GM18511 (cell line): ENCODE measurements at regions not wholly inside any gene's neighbourhood (a gene's known extent, or its start where the extent isn't known, plus 50 kb on each side); places are given as distances from the start of the nearest gene placed in this dataset.

Experiments
- ATAC-seq: cut with Tn5 transposase; IDR thresholded peaks from one replicate; pipeline ENCODE4 v1.9.1; 2021; ENCODE audit warnings: mild to moderate bottlenecking, moderate library complexity; ENCODE audit not compliant: unreplicated experiment

DNA sequence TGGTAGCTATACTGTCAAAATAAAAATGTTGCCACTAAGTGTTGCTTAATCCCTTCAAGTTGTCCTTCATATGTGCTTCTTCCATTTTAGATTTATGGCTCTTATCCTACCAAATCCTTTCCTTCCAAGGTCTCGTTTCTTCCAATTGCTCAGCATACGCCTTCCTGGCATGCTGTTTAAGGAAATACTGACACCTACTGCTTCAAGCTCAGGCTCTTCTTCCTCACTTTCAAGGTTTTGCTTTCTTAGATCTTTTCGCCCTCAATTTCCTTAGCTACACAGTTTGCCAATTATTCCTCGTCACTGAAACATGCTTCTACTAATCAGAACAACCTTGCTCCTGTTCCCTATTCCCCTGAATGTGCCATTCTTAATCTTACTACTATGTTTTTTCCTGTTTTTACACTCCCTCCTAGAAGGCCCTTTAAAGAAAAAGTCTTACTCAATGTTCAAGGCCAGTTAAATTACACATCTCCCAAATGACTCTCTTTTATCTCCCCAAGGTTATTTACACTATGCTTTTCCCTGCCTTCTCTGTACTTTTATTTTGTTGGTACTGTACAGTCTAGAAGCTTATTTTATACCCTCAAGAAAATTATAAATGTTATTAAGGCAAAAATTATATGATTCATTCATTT is 343.1 kb downstream of the MZT1 start:
- ATAC-seq: no peak

DNA sequence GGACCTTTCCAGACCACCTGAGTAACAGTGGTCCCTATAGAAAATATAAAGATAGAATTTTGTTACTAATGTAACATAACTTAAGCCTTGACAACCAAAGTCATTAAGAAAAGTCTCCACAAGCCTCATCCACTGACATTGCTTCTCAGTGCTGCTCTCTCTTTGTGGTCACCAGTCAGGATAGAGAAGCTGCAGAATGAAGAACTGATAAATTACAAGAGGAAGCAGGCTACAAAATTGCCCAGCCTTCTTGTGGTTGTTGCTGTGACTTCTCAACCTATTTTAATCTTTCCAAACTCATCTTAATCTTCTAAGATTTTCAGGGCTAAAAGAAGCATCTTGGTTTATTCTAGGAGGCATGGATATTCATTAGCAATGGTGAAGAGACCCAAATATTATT is 343.8 kb downstream of the MZT1 start:
- no peak for ATAC-seq

DNA sequence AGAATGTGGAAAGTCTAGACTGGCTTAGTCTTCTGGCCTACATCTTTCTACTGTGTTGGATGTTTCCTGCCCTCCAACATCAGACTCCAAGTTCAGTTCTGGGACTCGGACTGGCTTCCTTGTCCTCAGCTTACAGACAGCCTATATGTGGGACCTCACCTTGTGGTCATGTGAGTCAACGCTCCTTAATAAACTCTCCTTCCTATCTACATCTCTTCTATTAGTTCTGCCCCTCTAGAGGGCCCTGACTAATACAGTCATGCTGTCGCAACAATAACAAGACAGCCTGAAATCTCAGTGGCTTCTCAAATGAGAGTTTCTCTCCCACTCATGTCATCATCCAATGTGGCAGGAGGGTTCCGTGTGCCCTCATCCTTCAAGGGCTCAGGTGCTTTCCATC is 347.8 kb downstream of the MZT1 start:
- no peak for ATAC-seq

DNA sequence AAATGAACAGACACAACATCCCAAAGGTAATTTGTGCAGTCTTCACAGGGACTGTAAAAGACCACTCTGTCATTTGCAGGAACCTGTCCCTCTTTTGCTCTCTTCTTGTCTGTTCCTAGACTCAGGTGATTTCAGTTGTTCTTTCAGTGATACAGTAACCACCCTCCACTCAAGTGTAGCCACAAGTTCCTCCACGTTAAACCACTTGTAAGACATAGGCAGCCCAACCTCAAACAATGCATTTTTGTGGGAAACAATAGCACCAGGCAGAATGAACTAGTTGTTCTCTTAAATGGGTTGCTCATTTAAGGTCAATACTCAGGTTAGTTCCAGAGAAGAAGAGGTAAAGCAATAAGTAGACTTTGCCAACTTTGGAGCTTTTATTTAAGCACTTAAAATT is 359.4 kb downstream of the MZT1 start:
- no peak for ATAC-seq

DNA sequence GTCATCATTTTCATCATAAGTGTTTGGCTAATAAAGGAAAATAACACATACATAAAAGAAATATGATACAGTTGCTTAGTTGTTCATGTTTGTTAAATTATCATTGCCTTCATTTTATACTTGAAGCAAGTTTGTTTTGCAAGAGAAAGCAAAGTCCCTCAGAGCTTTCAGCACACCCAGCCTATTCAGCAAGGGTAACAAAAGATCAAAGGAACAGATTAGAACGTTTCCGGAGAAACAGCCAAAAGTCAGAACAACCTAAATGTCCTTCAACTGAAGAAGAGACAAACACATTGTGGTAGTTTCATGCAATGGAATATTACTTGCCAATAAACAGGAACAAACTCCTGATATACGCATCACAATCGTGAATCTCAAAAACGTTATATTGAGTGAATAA is 380.7 kb downstream of the MZT1 start:
- no peak for ATAC-seq

DNA sequence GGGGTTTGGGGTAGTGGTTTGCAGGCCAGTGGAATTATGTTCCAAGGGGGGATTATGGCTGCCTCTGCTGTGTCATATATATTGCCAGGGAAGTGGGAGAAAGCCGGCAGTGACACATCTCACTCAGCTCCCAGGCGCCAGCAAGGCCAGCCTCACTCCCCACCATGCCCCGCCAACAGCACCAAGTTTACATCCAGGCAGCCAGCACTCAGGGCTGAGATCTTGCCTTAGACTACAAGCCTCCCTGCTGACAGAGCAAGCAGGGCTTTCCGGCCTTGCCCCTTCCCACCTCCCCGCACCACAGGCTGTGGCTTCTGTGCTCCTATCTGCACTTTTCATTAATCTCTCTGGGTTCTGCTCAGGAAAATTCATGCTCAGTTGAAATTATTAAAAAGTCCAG is 385.1 kb downstream of the MZT1 start:
- ATAC-seq: no peak

DNA sequence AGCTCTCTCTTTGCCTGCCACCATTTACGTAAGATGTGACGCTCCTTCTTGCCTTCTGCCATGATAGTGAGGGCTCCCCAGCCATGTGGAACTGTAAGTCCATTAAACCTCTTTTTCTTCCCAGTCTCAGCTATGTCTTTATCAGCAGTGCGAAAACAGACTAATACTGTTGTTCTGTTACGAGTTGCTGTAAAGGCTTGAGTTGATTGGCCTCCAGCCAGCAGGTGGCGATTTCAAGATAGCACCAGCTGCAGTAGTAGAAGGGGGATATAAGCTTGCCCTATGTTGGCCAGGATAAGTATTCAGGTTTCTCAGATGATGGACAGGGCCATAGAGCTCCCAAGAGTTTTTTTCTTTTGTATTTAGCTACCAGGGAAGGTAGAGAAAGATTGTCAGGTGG is 385.5 kb downstream of the MZT1 start:
- ATAC-seq: no peak

DNA sequence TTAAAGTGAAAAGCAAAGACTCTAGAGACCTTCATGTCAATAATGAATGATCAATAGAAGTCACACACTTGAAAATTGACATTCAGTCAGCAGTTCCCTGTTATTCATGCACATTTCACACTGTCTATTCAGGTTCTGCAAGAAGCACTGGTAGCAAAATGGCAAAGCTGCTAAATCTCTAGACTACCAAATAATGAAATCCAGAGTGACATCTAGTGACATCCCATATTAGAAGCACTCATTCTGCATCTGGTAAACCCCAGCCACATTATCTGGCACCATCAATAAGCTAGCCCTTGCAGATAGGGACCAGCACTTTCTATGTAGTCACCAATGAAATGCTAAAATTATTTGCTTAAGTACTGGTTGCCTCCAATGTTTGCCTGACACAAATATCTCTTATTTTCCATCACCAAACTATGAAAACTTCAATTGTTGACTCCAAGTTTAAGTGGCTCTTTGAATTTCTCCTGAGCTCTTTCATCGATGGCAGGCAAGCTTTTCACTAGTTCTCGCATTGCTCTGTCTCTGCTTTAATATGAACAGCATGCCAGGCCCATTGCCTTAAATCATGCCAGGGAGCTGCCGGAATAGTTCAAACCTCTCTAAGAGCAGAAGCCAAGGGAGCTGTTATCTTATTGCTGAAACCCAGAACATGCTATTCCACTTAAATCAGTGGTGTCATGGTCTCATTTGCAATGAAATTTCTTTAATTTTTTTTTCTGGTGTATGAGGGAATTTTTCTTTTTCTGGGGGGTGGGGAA is 409.9 kb downstream of the MZT1 start:
- no peak for ATAC-seq

DNA sequence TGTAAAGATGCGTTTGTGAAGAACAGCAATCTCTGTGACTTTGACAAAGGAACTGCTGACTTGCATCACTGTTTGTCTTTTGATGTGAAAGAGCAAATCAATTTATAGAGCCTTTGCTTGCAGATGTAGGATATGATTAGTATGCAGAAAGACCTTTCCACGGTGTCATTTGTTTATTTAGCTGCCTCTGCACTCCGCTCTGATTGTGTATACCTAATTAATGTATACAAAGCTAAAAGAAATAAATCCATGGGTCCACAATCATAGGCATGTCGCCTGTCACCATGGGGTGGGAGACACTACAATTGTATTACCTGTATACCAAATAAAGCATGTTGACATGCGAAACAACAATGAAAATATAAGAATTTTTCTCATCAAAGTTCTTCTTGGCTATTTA is 410.7 kb downstream of the MZT1 start:
- no peak for ATAC-seq

DNA sequence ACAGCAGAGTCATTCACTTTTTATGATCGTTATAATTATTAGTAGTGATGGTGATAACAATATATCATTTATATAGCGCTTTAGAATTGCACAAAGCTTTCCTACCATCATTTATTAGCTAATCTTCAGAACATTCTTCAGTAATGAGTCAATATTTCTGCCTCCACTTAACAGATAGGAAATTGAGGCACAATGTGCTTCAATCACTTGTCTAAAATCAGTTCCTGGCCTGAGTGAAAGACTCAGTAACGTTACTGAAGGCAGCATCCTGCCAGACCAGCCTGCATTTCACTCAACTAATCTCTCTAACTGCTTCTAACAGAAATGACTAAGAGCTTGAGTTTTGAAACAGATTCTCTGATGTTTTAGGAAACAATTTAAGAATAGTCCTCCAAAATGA is 412.1 kb downstream of the MZT1 start:
- ATAC-seq: no peak

DNA sequence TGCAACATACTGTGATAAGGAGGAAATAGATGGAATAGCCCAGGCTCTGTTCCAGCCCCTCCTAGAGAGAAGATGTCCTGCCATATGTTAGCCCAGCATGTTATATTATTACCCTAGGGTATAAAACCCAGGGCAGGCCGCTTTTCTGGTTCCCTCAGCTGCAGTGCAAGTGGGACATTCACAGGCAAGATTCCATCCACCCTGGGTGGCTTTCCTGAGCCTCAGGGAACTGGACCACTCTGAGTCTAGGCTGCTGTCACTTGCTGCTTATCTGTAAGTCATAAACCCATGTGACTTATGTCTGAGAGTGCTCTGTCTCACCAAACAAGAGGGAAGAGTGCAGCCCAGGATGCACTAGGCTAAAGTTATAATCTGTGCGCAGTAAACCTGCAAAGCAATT is 413.2 kb downstream of the MZT1 start:
- ATAC-seq: no peak

DNA sequence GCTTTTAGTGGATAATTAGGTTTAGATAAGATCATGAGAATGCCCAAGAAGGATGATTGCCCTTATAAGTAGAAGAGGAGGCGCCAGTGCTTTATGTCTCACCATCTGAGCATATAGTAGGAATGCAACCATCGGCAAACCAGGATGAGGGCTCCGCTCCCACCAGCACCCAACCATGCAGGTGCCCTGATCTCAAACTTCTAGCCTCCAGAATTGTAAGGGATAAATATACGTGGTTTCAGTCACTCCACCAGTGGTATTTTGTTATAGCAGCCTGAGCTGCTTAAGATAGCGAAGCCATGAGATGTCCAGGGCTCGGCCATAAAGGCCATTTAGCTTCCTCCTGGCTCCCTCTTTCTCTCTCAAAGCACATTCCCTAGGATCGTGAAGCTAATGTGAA is 413.9 kb downstream of the MZT1 start:
- no peak for ATAC-seq

DNA sequence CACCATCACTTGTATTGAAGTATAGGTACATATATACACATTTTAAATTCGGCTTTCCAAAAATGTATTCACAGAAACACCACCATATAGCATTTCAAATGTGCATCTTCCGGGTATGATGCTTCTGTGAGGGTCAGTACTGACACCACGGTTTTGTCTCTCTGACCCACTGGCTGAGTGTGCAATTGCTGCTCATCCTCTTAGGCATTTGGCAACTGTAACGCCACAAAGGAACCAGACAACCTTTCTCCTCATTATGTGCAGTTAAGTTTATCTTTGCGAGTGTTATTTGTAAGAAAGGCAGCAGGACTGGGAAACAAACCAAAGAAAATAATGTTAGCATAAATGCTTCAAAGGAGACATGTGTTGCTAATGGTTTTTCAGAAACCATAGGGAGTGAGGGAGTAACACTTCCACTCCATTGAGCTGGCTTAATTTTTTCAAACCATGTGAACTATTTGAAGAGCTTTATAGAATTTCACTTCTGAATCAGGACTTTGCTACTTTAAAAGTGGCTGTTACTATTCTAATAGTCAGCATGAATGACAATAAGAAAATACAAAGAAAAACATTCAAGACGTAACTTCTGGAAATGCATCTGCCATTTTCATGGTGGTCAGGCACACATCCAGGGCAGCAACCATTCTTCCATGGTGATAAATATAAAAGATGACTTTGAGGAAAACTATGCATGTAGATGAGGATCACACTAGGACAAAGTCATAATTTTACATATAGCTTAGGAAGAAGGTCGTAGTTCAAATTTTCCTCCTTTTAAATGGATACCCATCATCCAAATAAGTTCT is 423.3 kb downstream of the MZT1 start:
- ATAC-seq: no peak

DNA sequence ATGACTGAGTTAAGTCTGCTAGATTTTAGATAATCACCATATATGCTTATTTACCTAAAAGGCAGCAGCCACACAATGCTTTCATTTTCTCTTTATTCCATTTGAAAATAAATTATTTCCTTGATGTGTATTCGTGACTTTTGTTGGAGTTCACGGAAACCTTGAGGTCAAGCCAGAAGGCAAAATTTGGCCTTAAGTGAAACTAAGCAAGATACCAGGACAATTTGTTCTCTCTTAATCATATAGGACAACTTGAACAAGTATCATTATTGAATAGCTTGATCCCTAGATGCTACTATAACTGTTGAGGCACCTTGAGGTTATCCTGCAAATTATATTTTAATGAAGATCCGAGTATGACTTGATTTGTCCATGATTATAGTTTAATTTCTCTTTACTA is 429.2 kb upstream of the DACH1 start:
- ATAC-seq: no peak

DNA sequence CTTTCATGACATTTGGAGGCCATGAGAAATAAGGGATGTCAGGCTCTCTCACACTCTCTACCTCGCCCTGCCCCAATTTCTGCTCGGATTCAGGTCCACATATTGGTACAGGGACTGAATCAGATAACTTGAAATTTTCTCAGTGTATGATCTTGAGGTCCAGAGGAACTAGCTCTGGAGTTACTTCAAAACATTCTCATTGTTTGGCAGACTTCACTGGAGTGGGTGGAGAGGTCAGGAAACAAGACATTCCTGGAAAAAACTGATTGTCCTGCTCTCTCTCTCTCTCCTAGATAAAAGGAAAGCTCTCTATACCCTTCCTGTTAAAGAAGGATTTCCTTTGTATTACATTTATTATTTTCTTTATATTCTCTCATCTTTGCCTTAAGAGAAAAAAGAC is 428.1 kb upstream of the DACH1 start:
- no peak for ATAC-seq

DNA sequence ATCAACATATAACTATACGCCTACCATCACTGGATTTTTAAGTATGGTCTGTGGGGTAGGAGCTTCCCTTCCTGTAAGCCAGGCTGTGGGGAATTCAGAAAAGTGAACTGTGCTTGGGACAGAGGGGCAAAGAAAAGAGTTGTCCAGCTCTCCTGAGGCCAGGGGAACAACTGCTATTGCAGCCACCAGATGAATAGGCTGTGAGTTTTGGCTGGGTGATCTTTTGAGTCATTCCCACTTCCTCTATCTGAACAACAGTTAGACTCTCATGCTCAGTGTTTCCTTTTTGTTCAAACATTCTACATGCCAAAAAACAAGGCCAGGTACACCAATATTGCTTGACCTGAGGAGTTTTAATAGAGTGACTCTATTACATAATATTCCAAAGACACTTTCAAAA is 426.2 kb upstream of the DACH1 start:
- no peak for ATAC-seq

DNA sequence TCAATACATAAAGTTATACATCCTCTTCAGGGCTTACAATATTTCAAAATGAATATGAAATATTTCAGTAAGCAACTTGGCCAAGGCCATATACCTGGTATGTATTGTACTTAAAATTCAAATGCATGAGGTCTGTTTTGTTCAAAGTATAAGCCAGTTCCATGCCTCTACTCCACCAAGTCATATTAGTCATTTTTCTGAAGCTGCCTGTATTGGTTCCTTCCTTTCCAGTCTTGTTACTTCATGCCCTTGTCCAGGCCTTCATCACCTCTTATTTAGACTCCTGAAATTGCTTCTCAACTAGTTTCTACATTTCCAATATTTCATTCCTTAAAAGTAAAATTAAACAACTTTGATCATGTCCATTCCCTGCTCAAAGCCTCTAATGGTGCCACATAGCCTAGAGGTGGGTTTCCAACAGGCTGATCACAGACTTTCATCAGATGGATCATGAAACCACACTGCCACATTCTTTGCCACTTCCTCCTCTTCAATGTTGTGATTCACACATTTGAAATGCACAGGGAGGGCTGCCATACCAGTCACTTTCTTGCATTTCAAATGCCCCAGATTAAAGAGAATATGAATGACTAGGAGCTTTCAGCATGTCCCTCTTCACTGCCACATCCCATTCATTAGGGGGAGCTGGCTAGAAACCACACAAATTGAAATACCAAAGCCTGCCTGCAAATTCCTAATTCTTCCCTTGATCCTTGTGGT is 424.1 kb upstream of the DACH1 start:
- no peak for ATAC-seq

DNA sequence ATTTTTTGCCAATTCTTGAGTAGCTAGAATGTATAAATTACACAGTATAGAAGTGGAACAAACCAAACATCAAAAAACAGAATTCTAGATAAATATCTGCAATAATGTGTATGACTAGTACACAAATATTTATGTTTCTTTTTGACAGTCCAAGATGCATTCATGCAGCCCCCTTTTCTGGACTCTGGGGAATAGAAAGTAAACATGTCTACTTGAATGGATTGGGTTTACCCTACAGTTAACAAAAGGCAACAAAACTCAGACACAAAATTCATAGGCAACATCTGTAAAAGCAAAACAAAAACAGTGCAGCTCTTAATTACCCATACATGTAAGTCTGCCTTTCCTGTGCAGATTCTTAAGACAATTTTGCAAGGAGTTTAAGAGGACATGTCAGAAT is 419.4 kb upstream of the DACH1 start:
- no peak for ATAC-seq

DNA sequence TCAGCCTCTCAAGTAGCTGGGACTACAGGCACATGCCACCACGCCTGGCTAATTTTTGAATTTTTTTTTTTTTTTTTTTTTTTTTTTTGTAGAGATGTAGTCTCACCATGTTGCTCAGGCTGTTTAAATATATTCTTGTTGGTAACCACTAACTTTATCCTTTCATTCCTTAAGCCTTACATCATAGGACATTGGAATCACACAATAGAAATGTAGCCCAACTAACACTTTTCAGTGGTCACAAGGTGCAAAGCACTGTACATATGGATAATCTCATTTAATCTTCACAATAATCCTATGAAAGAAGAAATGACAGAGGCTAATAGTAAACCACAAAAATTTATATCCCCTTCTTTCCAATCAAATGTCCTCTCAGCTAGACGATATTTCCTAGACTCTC is 417.8 kb upstream of the DACH1 start:
- no peak for ATAC-seq

DNA sequence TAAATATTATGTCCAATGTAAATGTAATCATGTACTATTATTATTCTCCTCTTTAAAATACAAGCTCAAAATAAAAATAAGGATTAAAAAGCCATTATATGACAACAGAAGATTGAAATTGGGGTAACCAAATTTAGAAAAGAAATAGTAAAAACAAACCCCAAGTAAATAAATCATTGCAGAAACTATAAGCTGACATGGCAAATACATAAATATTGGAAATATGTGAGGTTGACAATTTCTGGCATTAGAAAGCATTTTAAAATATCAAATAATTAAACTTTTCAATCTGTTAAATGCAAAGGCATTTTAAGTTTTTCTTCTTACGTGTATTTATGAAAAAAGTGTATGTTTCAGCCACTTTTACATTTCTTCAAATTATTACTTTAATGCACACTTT is 394.7 kb upstream of the DACH1 start:
- ATAC-seq: no peak

DNA sequence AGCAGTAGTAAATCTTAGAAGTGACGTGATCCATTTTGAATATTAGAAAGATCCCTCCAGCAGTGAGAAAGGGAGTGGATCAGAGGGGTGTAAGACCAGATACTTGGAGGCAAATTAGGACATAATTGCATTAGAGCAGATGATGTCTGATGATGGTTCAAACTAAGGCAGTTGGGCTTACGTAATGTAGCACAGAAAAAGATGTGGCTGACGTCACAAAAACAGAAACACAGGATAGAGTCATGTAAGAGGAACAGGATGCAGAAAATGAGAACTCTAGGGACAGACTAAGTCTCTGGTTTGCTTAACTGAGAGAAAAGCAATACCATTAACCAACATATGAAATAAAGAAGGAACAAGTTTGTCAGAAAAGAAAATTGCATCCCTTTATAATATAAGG is 392.5 kb upstream of the DACH1 start:
- no peak for ATAC-seq
